M059J (cell line): ENCODE measurements at regions not wholly inside any gene's neighbourhood (a gene's known extent, or its start where the extent isn't known, plus 50 kb on each side); places are given as distances from the start of the nearest gene placed in this dataset.
A peak's percentile ranks its signal among the peaks of the same experiment; 100 is the strongest.

Source experiments
- DNase-seq: peaks from one replicate; pipeline ENCODE4 v3.0.0-alpha.2; 2012; ENCODE audit warnings: low read depth

- no peak for DNase-seq
Measured at GRCh38 chr20:60835876-60836275, 416.2 kb upstream of the CDH4 start.

GRCh38 chr20:60837173-60837770 is 414.8 kb upstream of the CDH4 start:
- no peak for DNase-seq

- no peak for DNase-seq
Measured at GRCh38 chr20:60838297-60838696, 413.8 kb upstream of the CDH4 start.

- no peak for DNase-seq
Measured at GRCh38 chr20:60840971-60841370, 411.1 kb upstream of the CDH4 start.

- no peak for DNase-seq
Measured at GRCh38 chr20:60845146-60845545, 406.9 kb upstream of the CDH4 start.

GRCh38 chr20:60851826-60852704 is 400.0 kb upstream of the CDH4 start:
- no peak for DNase-seq

GRCh38 chr20:60857708-60858107 is 394.4 kb upstream of the CDH4 start:
- peak; percentile 61 for DNase-seq

GRCh38 chr20:60862601-60863000 is 389.5 kb upstream of the CDH4 start:
- DNase-seq = peak; percentile 22

GRCh38 chr20:60863548-60863947 is 388.5 kb upstream of the CDH4 start:
- no peak for DNase-seq

GRCh38 chr20:60867589-60867988 is 384.5 kb upstream of the CDH4 start:
- DNase-seq = no peak

- no peak for DNase-seq
Measured at GRCh38 chr20:60868316-60868891, 383.7 kb upstream of the CDH4 start.

- DNase-seq = no peak
Measured at GRCh38 chr20:60869087-60869486, 383.0 kb upstream of the CDH4 start.

- DNase-seq = no peak
Measured at GRCh38 chr20:60869625-60870024, 382.4 kb upstream of the CDH4 start.

- DNase-seq = no peak
Measured at GRCh38 chr20:60870040-60870439, 382.0 kb upstream of the CDH4 start.

- no peak for DNase-seq
Measured at GRCh38 chr20:60872224-60872623, 379.8 kb upstream of the CDH4 start.

GRCh38 chr20:60877071-60877857 is 374.8 kb upstream of the CDH4 start:
- DNase-seq = no peak

GRCh38 chr20:60882836-60883235 is 369.2 kb upstream of the CDH4 start:
- DNase-seq = peak; percentile 4

GRCh38 chr20:60883496-60883895 is 368.6 kb upstream of the CDH4 start:
- no peak for DNase-seq

GRCh38 chr20:60884277-60884676 is 367.8 kb upstream of the CDH4 start:
- no peak for DNase-seq

- no peak for DNase-seq
Measured at GRCh38 chr20:60888771-60889170, 363.3 kb upstream of the CDH4 start.

- no peak for DNase-seq
Measured at GRCh38 chr20:60892095-60892813, 359.8 kb upstream of the CDH4 start.

- DNase-seq = no peak
Measured at GRCh38 chr20:60894091-60894490, 358.0 kb upstream of the CDH4 start.
